ENCODE measurements at regions not wholly inside any gene's neighbourhood (a gene's known extent, or its start where the extent isn't known, plus 50 kb on each side); places are given as distances from the start of the nearest gene placed in this dataset.

DNA sequence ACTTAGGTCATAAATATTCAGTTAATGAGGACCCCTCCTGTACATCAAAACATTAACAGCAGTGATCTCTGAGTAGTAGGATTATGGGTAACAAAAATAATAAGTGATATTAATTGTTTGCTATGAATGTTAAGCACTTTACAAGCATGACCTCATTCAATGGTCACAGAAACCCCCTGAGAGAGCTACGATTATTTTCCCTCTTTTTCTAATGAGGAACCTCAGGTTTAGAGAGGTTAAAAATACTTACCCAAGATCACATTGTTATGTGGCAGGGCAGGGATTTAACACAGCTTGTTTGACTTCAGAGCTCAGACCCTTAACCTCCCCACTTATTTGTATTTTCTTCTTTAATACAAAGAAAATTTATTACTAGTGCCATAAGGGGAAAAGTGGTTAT lies 228.2 kb downstream of the TBL1XR1 start:
- DNase-seq, result peak in 1 of 2 donors; percentile 15

DNA sequence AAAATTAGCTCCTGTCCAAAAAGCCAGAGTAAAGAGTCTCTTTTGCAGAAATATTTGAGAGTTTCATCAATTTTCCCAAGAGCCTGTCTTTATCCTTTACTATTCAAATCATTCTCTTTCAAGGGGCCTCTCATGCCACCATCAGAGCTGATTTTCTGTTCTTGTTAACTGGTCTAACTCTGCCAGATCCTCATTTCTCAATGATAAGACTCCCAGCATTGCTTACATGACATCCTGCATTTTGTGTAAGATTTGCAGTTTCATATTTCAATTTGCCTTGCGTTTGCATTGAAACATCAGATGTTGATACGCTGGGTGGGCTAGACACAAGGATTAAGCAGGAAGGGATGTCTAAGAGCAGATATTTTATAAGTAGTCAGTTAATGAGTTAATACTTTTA lies 228.7 kb downstream of the TBL1XR1 start:
- DNase-seq, result no peak

- no peak for DNase-seq
Measured at GRCh38 chr3:176967522-176967921, 229.8 kb downstream of the TBL1XR1 start.

DNA sequence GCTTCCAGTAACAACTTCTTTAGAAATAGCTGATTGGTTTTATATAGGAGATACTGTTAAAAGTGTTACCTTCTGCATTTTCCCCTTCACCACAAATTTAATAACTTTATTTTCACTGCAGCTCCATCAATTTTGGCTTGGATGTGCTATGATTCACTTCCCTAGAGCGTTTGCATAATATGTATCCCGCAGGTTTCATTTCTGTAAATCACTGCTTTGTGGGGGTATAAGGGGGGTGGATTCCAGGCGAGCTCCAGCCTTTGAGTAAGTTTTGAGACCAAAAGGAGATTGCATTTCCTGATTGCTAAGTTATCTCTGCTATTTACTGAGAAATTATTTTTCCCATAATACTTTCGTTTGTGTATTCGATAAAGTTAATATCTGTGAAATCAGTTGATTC lies 232.6 kb downstream of the TBL1XR1 start:
- peak; percentile 50 to 58 for DNase-seq

- no peak for DNase-seq
Measured at GRCh38 chr3:176961916-176962315, 235.4 kb downstream of the TBL1XR1 start.

GRCh38 chr3:176959867-176960266 lies 237.4 kb downstream of the TBL1XR1 start:
- DNase-seq, result no peak

DNA sequence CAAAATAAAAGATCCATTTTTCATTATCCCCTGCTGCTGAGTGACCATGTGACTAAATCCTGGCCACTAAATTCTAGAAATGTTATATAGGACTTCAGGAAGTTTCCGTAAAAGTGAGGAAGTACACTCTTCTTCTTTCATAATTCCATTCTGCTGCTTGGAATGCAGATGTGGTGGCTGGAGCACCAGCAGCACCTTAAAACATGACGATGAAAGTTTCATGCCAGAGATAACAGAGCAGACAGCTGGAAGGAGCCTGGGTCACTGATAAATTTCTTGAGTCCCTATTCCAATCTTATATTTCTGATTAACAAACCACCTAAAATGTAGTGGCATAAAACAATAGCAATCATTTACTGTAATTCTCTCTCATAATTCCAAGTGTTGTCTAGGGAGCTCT lies 238.7 kb downstream of the TBL1XR1 start:
- DNase-seq, result no peak

- no peak for DNase-seq
Measured at GRCh38 chr3:176954517-176954916, 242.8 kb downstream of the TBL1XR1 start.

DNA sequence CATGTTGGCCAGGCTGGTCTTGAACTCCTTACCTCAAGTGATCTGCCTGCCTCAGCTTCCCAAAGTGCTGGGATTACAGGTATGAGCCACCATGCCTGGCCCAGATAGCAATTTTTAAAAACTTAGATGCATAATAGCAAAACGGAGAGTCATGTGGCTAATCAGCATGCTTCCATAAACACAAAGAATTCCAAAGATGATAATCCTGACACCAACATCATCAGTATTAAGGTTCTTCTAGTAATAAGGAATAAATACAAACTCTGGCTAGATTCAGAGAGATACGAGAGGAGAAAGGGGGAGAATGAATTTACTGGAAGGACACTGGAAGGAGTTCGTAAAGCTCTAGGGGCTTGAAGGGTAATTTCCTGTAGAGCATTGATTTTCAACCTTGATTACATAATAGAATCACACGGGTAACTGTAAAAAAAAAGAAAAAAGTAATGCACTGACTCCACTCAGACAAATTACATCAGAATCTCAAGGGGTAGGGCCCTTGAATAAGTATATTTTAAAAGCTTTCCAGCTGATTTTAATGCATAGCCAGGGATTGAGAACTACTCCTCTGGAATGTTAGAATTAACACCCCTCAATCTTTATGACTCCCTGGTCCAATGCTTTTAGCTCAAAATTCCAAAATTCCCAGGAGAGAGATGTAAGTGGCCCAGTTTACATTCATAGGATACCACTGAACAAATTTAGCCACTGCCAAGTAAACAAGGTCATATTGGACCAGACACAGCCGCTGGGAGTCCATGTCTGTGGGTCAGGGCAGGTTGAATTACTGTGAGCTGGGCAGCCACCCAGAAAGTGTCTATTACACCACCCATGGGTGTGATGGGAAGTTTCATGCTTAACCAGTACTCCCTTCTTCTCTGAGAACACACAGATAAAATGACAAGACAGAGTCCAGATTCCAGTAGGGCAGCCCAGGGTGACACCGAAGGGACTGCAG lies 243.9 kb downstream of the TBL1XR1 start:
- DNase-seq, result no peak

GRCh38 chr3:176951586-176952292 lies 245.5 kb downstream of the TBL1XR1 start:
- no peak for DNase-seq

- DNase-seq, result no peak
Measured at GRCh38 chr3:176951144-176951543, 246.1 kb downstream of the TBL1XR1 start.

DNA sequence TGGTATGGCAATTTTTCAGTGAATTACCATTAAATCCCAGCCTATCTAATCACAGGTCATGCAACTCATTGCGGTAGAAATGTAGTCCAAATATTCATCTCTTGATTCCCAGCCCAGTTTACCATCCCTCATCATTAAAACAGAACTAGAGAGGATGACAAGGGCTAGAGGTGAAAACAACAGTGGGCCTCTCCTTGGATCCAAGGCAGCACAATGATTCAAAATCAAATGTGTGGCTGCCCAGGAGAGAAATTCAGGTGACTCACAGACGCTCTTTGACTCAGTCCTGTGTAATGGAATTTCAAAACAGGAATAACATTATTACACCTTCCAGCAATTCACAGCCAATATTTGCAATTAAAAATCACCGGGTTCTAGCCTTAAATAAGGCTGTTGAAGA lies 246.5 kb downstream of the TBL1XR1 start:
- no peak for DNase-seq

DNA sequence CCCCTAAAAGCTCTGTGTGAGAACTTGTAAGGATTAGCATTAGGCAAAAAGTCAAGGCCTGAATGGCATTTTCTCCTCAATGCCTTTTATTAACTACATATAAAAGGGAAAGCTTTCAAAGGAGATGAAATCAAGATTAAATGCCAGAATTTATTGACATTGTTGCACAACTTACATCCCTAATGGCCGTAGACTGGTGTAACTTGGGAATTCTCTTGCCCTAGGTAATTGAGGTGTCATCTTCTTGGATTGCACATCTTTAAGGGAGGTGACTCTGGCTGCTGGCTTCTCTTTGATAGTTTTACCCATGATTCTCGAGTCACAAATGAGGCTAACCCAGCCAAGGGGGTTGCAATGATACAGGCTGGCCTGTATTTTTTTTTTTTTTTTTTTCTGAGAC lies 249.1 kb downstream of the TBL1XR1 start:
- DNase-seq, result no peak

GRCh38 chr3:176946202-176946601 lies 251.1 kb downstream of the TBL1XR1 start:
- DNase-seq, result no peak

- no peak for DNase-seq
Measured at GRCh38 chr3:176942305-176942704, 255.0 kb downstream of the TBL1XR1 start.

DNA sequence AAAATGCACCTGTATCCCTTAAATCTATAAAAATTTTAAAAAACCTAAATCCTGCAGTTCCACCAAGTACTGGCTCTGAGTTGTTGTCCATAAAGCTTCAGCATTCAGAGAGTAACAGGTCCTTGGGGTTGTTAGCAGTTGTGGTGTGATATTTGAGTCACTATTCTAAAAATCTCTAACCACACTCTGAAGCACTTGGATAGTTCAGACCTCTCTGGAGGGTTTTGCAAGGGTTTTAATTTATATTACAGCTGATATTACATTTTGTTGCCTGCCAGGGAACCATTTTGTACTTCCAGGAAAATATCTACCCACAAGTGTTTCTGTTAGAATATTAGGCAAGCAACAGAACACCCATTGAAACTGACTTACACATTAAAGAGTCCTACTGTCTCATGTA lies 255.6 kb downstream of the TBL1XR1 start:
- no peak for DNase-seq

- DNase-seq, result peak; percentile 44 to 70
Measured at GRCh38 chr3:176939022-176939817, 258.1 kb downstream of the TBL1XR1 start.

- DNase-seq, result no peak
Measured at GRCh38 chr3:176937994-176938393, 259.3 kb downstream of the TBL1XR1 start.

- no peak for DNase-seq
Measured at GRCh38 chr3:176937541-176937940, 259.7 kb downstream of the TBL1XR1 start.

- no peak for DNase-seq
Measured at GRCh38 chr3:176935194-176935888, 261.9 kb downstream of the TBL1XR1 start.

- no peak for DNase-seq
Measured at GRCh38 chr3:176934698-176935097, 262.6 kb downstream of the TBL1XR1 start.

DNA sequence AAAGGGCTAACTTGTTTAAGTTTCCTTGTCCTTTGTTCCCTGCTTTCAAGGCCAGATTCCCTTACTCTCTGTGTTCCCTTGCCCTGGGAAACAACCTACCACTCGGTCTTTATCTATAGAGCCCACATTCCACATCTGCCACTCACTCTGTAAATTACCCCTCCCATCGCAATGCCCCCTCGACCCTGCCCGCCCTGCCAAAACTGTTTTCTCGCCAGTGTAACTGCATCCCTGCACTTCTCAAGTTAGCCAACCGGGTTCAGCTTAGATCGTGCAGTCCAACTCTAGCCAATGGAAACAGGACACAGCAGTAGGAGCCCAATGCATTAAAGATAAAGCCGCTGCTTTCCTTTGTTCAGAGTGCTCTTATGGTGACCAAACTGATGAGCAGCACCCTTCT lies 263.6 kb downstream of the TBL1XR1 start:
- DNase-seq, result no peak

DNA sequence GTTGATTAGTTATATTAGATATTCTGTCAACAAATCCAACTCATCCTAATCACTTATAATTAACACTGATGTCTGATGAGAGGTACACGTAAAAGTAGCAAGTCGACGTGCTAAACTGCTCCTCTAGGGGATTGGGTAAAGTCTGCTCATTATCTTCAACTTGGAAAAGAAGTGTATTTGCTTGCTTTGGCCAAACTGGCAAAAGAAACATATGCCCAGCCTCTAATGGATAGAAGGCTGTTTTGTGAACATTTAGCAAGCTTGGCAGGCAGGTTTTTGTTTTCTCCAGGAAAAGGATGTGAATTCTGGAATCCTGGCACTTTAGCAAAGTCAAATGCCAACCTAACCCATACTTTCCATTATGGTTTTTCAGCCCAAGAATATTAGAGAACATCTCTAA lies 264.8 kb downstream of the TBL1XR1 start:
- no peak for DNase-seq

Data from inflammatory macrophage treated with lipopolysaccharide for 1 hour (primary cell).